ENCODE measurements at regions not wholly inside any gene's neighbourhood (a gene's known extent, or its start where the extent isn't known, plus 50 kb on each side); places are given as distances from the start of the nearest gene placed in this dataset.
"Not testable (repeated sequence)": the region's sequence is repeated elsewhere in the genome, so short reads cannot be mapped to it uniquely, and the experiment has no call there.

DNA sequence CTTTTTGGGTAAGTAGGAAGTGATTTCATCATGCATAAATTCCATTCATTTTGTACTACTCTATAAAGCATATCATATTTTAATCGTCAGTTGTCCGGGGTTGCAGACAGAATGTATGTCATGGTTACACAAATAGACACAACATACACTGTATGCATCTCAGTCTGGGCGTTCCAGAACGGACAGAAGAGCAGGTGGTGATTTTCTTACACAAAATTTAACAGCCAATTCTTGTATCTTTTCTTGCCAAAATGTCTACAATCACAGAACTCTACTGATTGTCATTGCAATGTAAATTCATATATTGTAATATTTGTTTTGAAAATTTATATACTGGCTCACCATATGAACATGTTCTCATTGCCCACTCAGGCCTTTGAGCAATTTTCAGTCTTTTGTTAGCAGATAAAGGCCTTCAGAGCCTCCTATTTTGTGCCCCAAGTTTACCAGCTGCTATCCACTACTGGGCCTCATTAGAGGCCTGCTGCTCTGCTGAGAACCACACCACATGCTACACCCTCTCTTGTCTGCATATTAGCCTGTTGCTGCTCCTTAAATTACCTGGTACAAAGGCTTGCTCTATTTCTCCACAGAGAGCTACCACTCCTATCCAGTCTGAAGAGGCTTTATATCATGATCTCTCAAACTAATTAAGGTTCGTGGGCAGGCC lies 61.5 kb downstream of the PRDM13 start:
- peaks cover 11% of the 10 kb centered on the region for H3K4me1 ChIP-seq (ENCODE audit: control insufficient read depth, insufficient read depth, low read length)
- no peak overlapping the region for H3K4me3 ChIP-seq (ENCODE audit: low read depth, low read length)
- H3K9me3 ChIP-seq (ENCODE audit: control insufficient read depth, insufficient read depth, low read length): no peaks in the 10 kb centered on the region
- no peaks in the 10 kb centered on the region for H3K36me3 ChIP-seq (ENCODE audit: control insufficient read depth, insufficient read depth, low read length)
- H3K27me3 ChIP-seq (ENCODE audit: control insufficient read depth, insufficient read depth, low read length): no peaks in the 10 kb centered on the region
- no peak overlapping the region for H3K27ac ChIP-seq (ENCODE audit: low read depth, low read length)
- H3K9ac ChIP-seq (ENCODE audit: low read depth, low read length): no peak overlapping the region

DNA sequence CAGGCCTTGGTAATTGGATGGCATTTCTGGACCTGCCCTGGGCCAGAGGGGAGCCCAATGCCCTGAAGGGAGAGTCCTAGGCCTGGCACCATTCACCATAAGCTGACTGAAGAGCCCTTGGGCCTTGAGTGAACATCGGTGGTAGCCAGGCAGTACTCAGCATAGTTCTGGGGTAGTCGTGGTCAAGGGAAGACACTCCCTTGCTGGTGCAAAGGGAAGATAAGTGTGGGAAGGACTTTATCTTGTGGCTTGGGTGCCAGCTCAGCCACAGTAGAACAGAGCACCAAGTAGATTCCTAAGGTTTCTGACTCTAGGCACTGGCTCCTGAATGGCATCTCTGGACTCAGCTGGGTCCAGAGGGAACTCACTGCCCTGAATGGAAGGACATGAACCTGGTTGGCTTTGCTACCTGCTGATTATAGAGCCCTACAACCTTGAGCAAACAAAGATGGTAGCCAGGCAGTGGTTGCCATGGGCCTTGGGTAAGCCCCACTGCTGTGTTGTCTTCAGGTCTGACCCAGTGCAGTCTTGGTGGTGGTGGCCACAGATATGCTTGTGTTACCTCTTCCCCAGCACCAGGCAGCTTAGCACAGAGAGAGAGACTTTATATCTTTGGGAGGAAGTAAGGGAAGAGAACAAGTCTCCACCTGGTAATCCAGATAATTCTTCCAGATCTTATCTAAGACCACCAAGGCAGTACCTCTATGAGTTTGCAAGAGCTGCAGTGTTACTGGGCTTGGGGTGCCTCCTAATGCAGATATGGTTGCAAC lies 83.5 kb downstream of the PRDM13 start:
- Histone ChIP-seq H3K4me1 (ENCODE audit: control insufficient read depth, insufficient read depth, low read length) (no peaks in the 10 kb centered on the region), H3K9me3 (ENCODE audit: control insufficient read depth, insufficient read depth, low read length) (no peaks in the 10 kb centered on the region), H3K9ac (ENCODE audit: low read depth, low read length) (no peak overlapping the region), H3K36me3 (ENCODE audit: control insufficient read depth, insufficient read depth, low read length) (no peaks in the 10 kb centered on the region), H3K27ac (ENCODE audit: low read depth, low read length) (no peak overlapping the region), H3K4me3 (ENCODE audit: low read depth, low read length) (no peak overlapping the region), H3K27me3 (ENCODE audit: control insufficient read depth, insufficient read depth, low read length) (no peaks in the 10 kb centered on the region)

GRCh38 chr6:99702287-99702686 lies 95.7 kb downstream of the PRDM13 start:
- not testable (repeated sequence) for H3K4me3 ChIP-seq (ENCODE audit: low read depth, low read length); H3K9me3 ChIP-seq (ENCODE audit: control insufficient read depth, insufficient read depth, low read length); H3K27me3 ChIP-seq (ENCODE audit: control insufficient read depth, insufficient read depth, low read length); H3K27ac ChIP-seq (ENCODE audit: low read depth, low read length); H3K36me3 ChIP-seq (ENCODE audit: control insufficient read depth, insufficient read depth, low read length); H3K4me1 ChIP-seq (ENCODE audit: control insufficient read depth, insufficient read depth, low read length); H3K9ac ChIP-seq (ENCODE audit: low read depth, low read length)

DNA sequence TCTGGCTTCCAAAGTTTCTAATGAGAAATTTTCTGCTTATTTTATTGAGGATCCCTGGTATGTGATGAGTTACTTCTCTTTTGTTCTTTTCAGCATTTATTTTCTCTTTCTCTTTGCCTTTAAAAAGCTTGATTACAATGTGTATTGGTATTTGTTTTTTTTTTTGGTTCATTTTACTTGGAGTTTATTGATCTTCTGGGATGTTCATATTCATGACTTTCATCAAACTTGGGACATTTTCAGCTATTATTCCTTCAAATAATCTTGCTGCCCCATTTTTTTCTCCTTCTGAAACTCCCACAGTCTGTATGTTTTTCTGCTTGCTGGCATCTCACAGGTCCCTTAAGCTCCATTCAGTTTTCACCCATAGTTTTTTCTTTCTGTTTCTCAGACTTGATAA lies 102.4 kb downstream of the PRDM13 start:
- Histone ChIP-seq H3K27ac (ENCODE audit: low read depth, low read length) (no peak overlapping the region), H3K9me3 (ENCODE audit: control insufficient read depth, insufficient read depth, low read length) (no peaks in the 10 kb centered on the region), H3K4me1 (ENCODE audit: control insufficient read depth, insufficient read depth, low read length) (no peaks in the 10 kb centered on the region), H3K36me3 (ENCODE audit: control insufficient read depth, insufficient read depth, low read length) (no peaks in the 10 kb centered on the region), H3K27me3 (ENCODE audit: control insufficient read depth, insufficient read depth, low read length) (no peaks in the 10 kb centered on the region), H3K4me3 (ENCODE audit: low read depth, low read length) (no peak overlapping the region), H3K9ac (ENCODE audit: low read depth, low read length) (no peak overlapping the region)

GRCh38 chr6:99711302-99711701 lies 104.7 kb downstream of the PRDM13 start:
- Histone ChIP-seq H3K9ac (ENCODE audit: low read depth, low read length) (no peak overlapping the region), H3K4me1 (ENCODE audit: control insufficient read depth, insufficient read depth, low read length) (no peaks in the 10 kb centered on the region), H3K36me3 (ENCODE audit: control insufficient read depth, insufficient read depth, low read length) (no peaks in the 10 kb centered on the region), H3K4me3 (ENCODE audit: low read depth, low read length) (no peak overlapping the region), H3K9me3 (ENCODE audit: control insufficient read depth, insufficient read depth, low read length) (no peaks in the 10 kb centered on the region), H3K27ac (ENCODE audit: low read depth, low read length) (no peak overlapping the region), H3K27me3 (ENCODE audit: control insufficient read depth, insufficient read depth, low read length) (no peaks in the 10 kb centered on the region)

GRCh38 chr6:99711925-99712324 lies 105.3 kb downstream of the PRDM13 start:
- Histone ChIP-seq H3K9me3 (ENCODE audit: control insufficient read depth, insufficient read depth, low read length) (no peaks in the 10 kb centered on the region; the same call in 1 of the 2 replicates), H3K9ac (ENCODE audit: low read depth, low read length) (no peak overlapping the region), H3K4me1 (ENCODE audit: control insufficient read depth, insufficient read depth, low read length) (no peaks in the 10 kb centered on the region), H3K4me3 (ENCODE audit: low read depth, low read length) (no peak overlapping the region), H3K27ac (ENCODE audit: low read depth, low read length) (no peak overlapping the region), H3K27me3 (ENCODE audit: control insufficient read depth, insufficient read depth, low read length) (no peaks in the 10 kb centered on the region), H3K36me3 (ENCODE audit: control insufficient read depth, insufficient read depth, low read length) (no peaks in the 10 kb centered on the region)

DNA sequence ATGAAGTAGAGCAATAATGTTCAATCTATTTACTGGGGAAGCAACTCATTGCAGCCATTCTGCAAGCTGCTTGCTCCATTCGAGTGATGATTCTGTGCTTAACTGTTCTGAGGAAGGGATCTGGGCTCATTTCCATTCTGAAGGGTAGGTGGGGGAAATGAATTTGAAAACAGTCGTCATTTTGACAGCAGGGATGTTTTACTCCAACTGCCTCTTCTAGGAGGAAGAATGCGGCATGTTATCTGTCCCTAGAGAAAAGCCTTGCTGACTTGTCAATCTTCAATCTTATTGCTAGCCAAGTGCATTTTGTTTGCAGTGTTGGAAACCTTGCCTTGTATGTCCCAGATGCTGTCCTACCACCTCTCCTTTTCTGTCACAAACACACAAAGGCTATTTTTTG lies 105.9 kb downstream of the PRDM13 start:
- no peak overlapping the region for H3K4me3 ChIP-seq (ENCODE audit: low read depth, low read length)
- no peaks in the 10 kb centered on the region for H3K4me1 ChIP-seq (ENCODE audit: control insufficient read depth, insufficient read depth, low read length)
- no peaks in the 10 kb centered on the region for H3K36me3 ChIP-seq (ENCODE audit: control insufficient read depth, insufficient read depth, low read length)
- H3K9ac ChIP-seq (ENCODE audit: low read depth, low read length): no peak overlapping the region
- no peaks in the 10 kb centered on the region for H3K27me3 ChIP-seq (ENCODE audit: control insufficient read depth, insufficient read depth, low read length)
- no peaks in the 10 kb centered on the region; the same call in 1 of the 2 replicates for H3K9me3 ChIP-seq (ENCODE audit: control insufficient read depth, insufficient read depth, low read length)
- H3K27ac ChIP-seq (ENCODE audit: low read depth, low read length): no peak overlapping the region

- not testable (repeated sequence) for H3K27ac ChIP-seq (ENCODE audit: low read depth, low read length)
- H3K9me3 ChIP-seq (ENCODE audit: control insufficient read depth, insufficient read depth, low read length): peaks cover 11% of the 10 kb centered on the region; the same call in 1 of the 2 replicates
These were observed 115.4 kb downstream of the PRDM13 start for GRCh38 chr6:99722043-99722442.

GRCh38 chr6:99730237-99730636 lies 123.6 kb downstream of the PRDM13 start:
- not testable (repeated sequence) for H3K27ac ChIP-seq (ENCODE audit: low read depth, low read length); H3K36me3 ChIP-seq (ENCODE audit: control insufficient read depth, insufficient read depth, low read length); H3K4me3 ChIP-seq (ENCODE audit: low read depth, low read length); H3K4me1 ChIP-seq (ENCODE audit: control insufficient read depth, insufficient read depth, low read length); H3K9ac ChIP-seq (ENCODE audit: low read depth, low read length); H3K9me3 ChIP-seq (ENCODE audit: control insufficient read depth, insufficient read depth, low read length); H3K27me3 ChIP-seq (ENCODE audit: control insufficient read depth, insufficient read depth, low read length)

More at GRCh38 chr6:99722043-99722442, 115.4 kb downstream of the PRDM13 start:
- not testable (repeated sequence) for H3K27me3 ChIP-seq (ENCODE audit: control insufficient read depth, insufficient read depth, low read length); H3K4me3 ChIP-seq (ENCODE audit: low read depth, low read length); H3K36me3 ChIP-seq (ENCODE audit: control insufficient read depth, insufficient read depth, low read length); H3K9ac ChIP-seq (ENCODE audit: low read depth, low read length); H3K4me1 ChIP-seq (ENCODE audit: control insufficient read depth, insufficient read depth, low read length)

- Histone ChIP-seq H3K27ac (ENCODE audit: low read depth, low read length) (no peak overlapping the region), H3K9ac (ENCODE audit: low read depth, low read length) (no peak overlapping the region), H3K4me1 (ENCODE audit: control insufficient read depth, insufficient read depth, low read length) (no peaks in the 10 kb centered on the region), H3K4me3 (ENCODE audit: low read depth, low read length) (no peak overlapping the region), H3K27me3 (ENCODE audit: control insufficient read depth, insufficient read depth, low read length) (no peaks in the 10 kb centered on the region), H3K36me3 (ENCODE audit: control insufficient read depth, insufficient read depth, low read length) (no peaks in the 10 kb centered on the region), H3K9me3 (ENCODE audit: control insufficient read depth, insufficient read depth, low read length) (no peaks in the 10 kb centered on the region)
These were observed 129.7 kb downstream of the PRDM13 start for GRCh38 chr6:99736302-99736701.

DNA sequence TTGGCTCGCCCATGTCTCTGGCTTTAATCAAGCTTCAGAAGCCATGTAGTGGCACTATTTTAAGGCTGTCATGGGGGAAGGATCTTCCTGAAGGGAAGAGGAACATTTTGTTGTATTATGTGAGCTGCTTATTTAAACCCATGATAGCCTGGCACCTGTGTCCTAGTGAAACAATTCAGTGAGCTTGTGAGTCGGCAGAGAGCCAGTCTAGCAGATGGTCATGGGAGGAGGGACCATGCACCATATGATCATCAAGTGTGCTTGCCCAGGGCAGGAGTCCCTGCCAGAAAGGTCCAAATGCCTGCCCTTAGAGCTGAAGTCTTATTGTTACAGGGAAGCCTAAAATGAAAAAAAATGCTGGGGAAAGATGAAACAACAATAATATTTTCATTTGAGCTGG lies 132.9 kb downstream of the PRDM13 start:
- Histone ChIP-seq H3K4me1 (ENCODE audit: control insufficient read depth, insufficient read depth, low read length) (no peaks in the 10 kb centered on the region), H3K9me3 (ENCODE audit: control insufficient read depth, insufficient read depth, low read length) (no peaks in the 10 kb centered on the region), H3K4me3 (ENCODE audit: low read depth, low read length) (no peak overlapping the region), H3K9ac (ENCODE audit: low read depth, low read length) (no peak overlapping the region), H3K27me3 (ENCODE audit: control insufficient read depth, insufficient read depth, low read length) (no peaks in the 10 kb centered on the region), H3K27ac (ENCODE audit: low read depth, low read length) (no peak overlapping the region), H3K36me3 (ENCODE audit: control insufficient read depth, insufficient read depth, low read length) (no peaks in the 10 kb centered on the region)

All from HUES48 (cell line).